ENCODE measurements at regions not wholly inside any gene's neighbourhood (a gene's known extent, or its start where the extent isn't known, plus 50 kb on each side); places are given as distances from the start of the nearest gene placed in this dataset.

DNA sequence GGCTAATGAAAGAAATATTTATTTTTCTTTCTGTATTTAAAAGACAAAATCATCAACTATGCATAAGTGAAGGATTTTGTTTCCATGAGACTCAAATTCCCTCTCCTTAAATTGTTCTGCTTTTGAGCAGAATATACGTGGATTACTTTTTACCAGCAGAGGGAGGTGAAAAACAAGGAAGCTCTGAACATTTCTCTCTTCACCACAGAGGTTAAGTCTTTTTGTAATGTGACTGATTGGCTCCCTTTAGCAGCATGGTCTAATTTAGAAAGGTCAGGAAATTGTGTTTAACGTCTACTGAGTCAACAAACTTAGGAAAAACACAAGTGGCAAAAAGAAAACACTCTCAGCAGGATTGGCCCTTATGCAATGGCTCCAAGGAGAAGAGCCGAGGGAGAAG lies 55.1 kb upstream of the F9 start:
- TF ChIP-seq, protein P1, sequence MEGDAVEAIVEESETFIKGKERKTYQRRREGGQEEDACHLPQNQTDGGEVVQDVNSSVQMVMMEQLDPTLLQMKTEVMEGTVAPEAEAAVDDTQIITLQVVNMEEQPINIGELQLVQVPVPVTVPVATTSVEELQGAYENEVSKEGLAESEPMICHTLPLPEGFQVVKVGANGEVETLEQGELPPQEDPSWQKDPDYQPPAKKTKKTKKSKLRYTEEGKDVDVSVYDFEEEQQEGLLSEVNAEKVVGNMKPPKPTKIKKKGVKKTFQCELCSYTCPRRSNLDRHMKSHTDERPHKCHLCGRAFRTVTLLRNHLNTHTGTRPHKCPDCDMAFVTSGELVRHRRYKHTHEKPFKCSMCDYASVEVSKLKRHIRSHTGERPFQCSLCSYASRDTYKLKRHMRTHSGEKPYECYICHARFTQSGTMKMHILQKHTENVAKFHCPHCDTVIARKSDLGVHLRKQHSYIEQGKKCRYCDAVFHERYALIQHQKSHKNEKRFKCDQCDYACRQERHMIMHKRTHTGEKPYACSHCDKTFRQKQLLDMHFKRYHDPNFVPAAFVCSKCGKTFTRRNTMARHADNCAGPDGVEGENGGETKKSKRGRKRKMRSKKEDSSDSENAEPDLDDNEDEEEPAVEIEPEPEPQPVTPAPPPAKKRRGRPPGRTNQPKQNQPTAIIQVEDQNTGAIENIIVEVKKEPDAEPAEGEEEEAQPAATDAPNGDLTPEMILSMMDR (IDR thresholded peaks at IDR 0.05): no peak
- no peak for TF ChIP-seq POLR2A (IDR thresholded peaks at IDR 0.05)

Data from esophagus squamous epithelium (tissue), 4 donors.